ENCODE measurements at regions not wholly inside any gene's neighbourhood (a gene's known extent, or its start where the extent isn't known, plus 50 kb on each side); places are given as distances from the start of the nearest gene placed in this dataset.

GRCh38 chr6:82785206-82785605 lies 280.4 kb downstream of the UBE3D start:
- H4K20me1 ChIP-seq (ENCODE audit: insufficient read depth, low read length) = no peaks in the 10 kb centered on the region
- H3K9me3 ChIP-seq (replicated peaks in 1 of 2; ENCODE audit: control insufficient read depth in 1 of 2, insufficient read depth in 1 of 2, low read length in 2 of 2) = peaks cover 13 to 21% of the 10 kb centered on the region in 2 donors
- H3K79me2 ChIP-seq (ENCODE audit: insufficient read depth, low read length) = no peaks in the 10 kb centered on the region
- no peak overlapping the region for H2AFZ ChIP-seq (ENCODE audit: insufficient read depth, low read depth, low read length, poor library complexity, severe bottlenecking)
- Mint-ChIP-seq H3K9me3 (peaks cover 2 to 14% (median 7%) of the 10 kb centered on the region in 7 donors), H3K27me3 (ENCODE audit: low read depth in 3 of 3) (peaks cover 0 to 3% (median 1%) of the 10 kb centered on the region in 3 donors), H3K36me3 (no peaks in the 10 kb centered on the region), H3K27ac (no peak overlapping the region), H3K4me3 (no peak overlapping the region), H3K4me1 (no peaks in the 10 kb centered on the region)
- H3K36me3 ChIP-seq (replicated peaks in 1 of 2; ENCODE audit: control insufficient read depth in 1 of 2, insufficient read depth in 2 of 2, low read length in 2 of 2) = no peaks in the 10 kb centered on the region
- no peaks in the 10 kb centered on the region for H3K27me3 ChIP-seq (ENCODE audit: control insufficient read depth in 2 of 2, insufficient read depth in 2 of 2, low read length in 2 of 2)
- no peak for TF ChIP-seq CTCF (IDR thresholded peaks at IDR 0.05)
- no peak overlapping the region for H3K9ac ChIP-seq (ENCODE audit: insufficient read depth, low read length, poor library complexity, severe bottlenecking)
- no peak overlapping the region for H3K4me3 ChIP-seq (replicated peaks in 1 of 3; ENCODE audit: low read depth in 2 of 3, low read length in 3 of 3)
- 83% methylated on average over 1 of the region's 2 CpGs for WGBS (ENCODE audit: insufficient coverage)
- intact Hi-C loops (cut with micrococcal nuclease) = no loop called here
- H3K4me2 ChIP-seq (replicated peaks; ENCODE audit: extremely low read depth, low read length, poor library complexity, severe bottlenecking) = no peak overlapping the region
- DNase-seq = no peak
- H3K4me1 ChIP-seq (ENCODE audit: control insufficient read depth in 1 of 2, insufficient read depth in 2 of 2, low read length in 2 of 2) = no peaks in the 10 kb centered on the region
- no peak overlapping the region for H3K27ac ChIP-seq (ENCODE audit: low read depth in 1 of 2, low read length in 2 of 2)

- no peaks in the 10 kb centered on the region for H3K36me3 Mint-ChIP-seq
- Histone ChIP-seq H3K27me3 (ENCODE audit: control insufficient read depth in 2 of 2, insufficient read depth in 2 of 2, low read length in 2 of 2) (no peaks in the 10 kb centered on the region), H3K27ac (ENCODE audit: low read depth in 1 of 2, low read length in 2 of 2) (no peak overlapping the region), H3K9ac (ENCODE audit: insufficient read depth, low read length, poor library complexity, severe bottlenecking) (no peak overlapping the region), H2AFZ (ENCODE audit: insufficient read depth, low read depth, low read length, poor library complexity, severe bottlenecking) (no peak overlapping the region), H4K20me1 (ENCODE audit: insufficient read depth, low read length) (no peaks in the 10 kb centered on the region), H3K9me3 (replicated peaks in 1 of 2; ENCODE audit: control insufficient read depth in 1 of 2, insufficient read depth in 1 of 2, low read length in 2 of 2) (peaks cover 13 to 21% of the 10 kb centered on the region in 2 donors), H3K4me2 (replicated peaks; ENCODE audit: extremely low read depth, low read length, poor library complexity, severe bottlenecking) (no peak overlapping the region), H3K79me2 (ENCODE audit: insufficient read depth, low read length) (no peaks in the 10 kb centered on the region), H3K4me1 (ENCODE audit: control insufficient read depth in 1 of 2, insufficient read depth in 2 of 2, low read length in 2 of 2) (no peaks in the 10 kb centered on the region), H3K4me3 (replicated peaks in 1 of 3; ENCODE audit: low read depth in 2 of 3, low read length in 3 of 3) (no peak overlapping the region), H3K36me3 (replicated peaks in 1 of 2; ENCODE audit: control insufficient read depth in 1 of 2, insufficient read depth in 2 of 2, low read length in 2 of 2) (no peaks in the 10 kb centered on the region)
- DNase-seq = no peak
- no peak overlapping the region for H3K27ac Mint-ChIP-seq
- H3K4me3 Mint-ChIP-seq = no peak overlapping the region
- H3K9me3 Mint-ChIP-seq = peaks cover 2 to 14% (median 7%) of the 10 kb centered on the region in 7 donors
- intact Hi-C loops (cut with micrococcal nuclease) = no loop called here
- WGBS (ENCODE audit: insufficient coverage) = 100% methylated on average over 1 of the region's 3 CpGs
- peaks cover 0 to 3% (median 1%) of the 10 kb centered on the region in 3 donors for H3K27me3 Mint-ChIP-seq (ENCODE audit: low read depth in 3 of 3)
- no peaks in the 10 kb centered on the region for H3K4me1 Mint-ChIP-seq
- no peak for TF ChIP-seq CTCF (IDR thresholded peaks at IDR 0.05)
These were observed 279.4 kb downstream of the UBE3D start for GRCh38 chr6:82786248-82786647.
